ENCODE measurements at regions not wholly inside any gene's neighbourhood (a gene's known extent, or its start where the extent isn't known, plus 50 kb on each side); places are given as distances from the start of the nearest gene placed in this dataset.

- Histone ChIP-seq H3K27me3 (ENCODE audit: insufficient read depth, poor library complexity, severe bottlenecking) (no peaks in the 10 kb centered on the region), H3K27ac (replicated peaks) (no peak overlapping the region), H3K4me3 (replicated peaks; ENCODE audit: insufficient read depth, low read length) (no peak overlapping the region)
- no peak for DNase-seq (ENCODE audit: low read depth in 1 of 2, low spot score in 1 of 2)
- no peak for TF ChIP-seq CTCF (IDR thresholded peaks at IDR 0.05; ENCODE audit: insufficient read depth, low read length)
- TF ChIP-seq, protein P1, sequence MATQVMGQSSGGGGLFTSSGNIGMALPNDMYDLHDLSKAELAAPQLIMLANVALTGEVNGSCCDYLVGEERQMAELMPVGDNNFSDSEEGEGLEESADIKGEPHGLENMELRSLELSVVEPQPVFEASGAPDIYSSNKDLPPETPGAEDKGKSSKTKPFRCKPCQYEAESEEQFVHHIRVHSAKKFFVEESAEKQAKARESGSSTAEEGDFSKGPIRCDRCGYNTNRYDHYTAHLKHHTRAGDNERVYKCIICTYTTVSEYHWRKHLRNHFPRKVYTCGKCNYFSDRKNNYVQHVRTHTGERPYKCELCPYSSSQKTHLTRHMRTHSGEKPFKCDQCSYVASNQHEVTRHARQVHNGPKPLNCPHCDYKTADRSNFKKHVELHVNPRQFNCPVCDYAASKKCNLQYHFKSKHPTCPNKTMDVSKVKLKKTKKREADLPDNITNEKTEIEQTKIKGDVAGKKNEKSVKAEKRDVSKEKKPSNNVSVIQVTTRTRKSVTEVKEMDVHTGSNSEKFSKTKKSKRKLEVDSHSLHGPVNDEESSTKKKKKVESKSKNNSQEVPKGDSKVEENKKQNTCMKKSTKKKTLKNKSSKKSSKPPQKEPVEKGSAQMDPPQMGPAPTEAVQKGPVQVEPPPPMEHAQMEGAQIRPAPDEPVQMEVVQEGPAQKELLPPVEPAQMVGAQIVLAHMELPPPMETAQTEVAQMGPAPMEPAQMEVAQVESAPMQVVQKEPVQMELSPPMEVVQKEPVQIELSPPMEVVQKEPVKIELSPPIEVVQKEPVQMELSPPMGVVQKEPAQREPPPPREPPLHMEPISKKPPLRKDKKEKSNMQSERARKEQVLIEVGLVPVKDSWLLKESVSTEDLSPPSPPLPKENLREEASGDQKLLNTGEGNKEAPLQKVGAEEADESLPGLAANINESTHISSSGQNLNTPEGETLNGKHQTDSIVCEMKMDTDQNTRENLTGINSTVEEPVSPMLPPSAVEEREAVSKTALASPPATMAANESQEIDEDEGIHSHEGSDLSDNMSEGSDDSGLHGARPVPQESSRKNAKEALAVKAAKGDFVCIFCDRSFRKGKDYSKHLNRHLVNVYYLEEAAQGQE (IDR thresholded peaks at IDR 0.05; ENCODE audit: insufficient replicate concordance, low read depth) = no peak
- TF ChIP-seq POLR2AphosphoS5 (IDR thresholded peaks at IDR 0.05; ENCODE audit: low read depth) = no peak
- TF ChIP-seq GABPA (IDR thresholded peaks at IDR 0.05; ENCODE audit: low read depth) = no peak
- no peak for TF ChIP-seq SPI1 (IDR thresholded peaks at IDR 0.05; ENCODE audit: borderline replicate concordance, low read depth)
Measured at GRCh38 chr10:33780961-33781360, 446.5 kb upstream of the NRP1 start.

- TF ChIP-seq GABPA (IDR thresholded peaks at IDR 0.05; ENCODE audit: low read depth) (no peak), POLR2AphosphoS5 (IDR thresholded peaks at IDR 0.05; ENCODE audit: low read depth) (no peak), CTCF (IDR thresholded peaks at IDR 0.05; ENCODE audit: insufficient read depth, low read length) (no peak), SPI1 (IDR thresholded peaks at IDR 0.05; ENCODE audit: borderline replicate concordance, low read depth) (no peak)
- TF ChIP-seq, protein P1 (IDR thresholded peaks at IDR 0.05; ENCODE audit: insufficient replicate concordance, low read depth) = no peak
- Histone ChIP-seq H3K27me3 (ENCODE audit: insufficient read depth, poor library complexity, severe bottlenecking) (no peaks in the 10 kb centered on the region), H3K27ac (replicated peaks) (no peak overlapping the region), H3K4me3 (replicated peaks; ENCODE audit: insufficient read depth, low read length) (no peak overlapping the region)
- DNase-seq (ENCODE audit: low read depth in 1 of 2, low spot score in 1 of 2) = no peak
Measured at GRCh38 chr10:33777223-33777622, 442.8 kb upstream of the NRP1 start.

GRCh38 chr10:33776419-33777070 is 442.1 kb upstream of the NRP1 start:
- DNase-seq (ENCODE audit: low read depth in 1 of 2, low spot score in 1 of 2) = no peak
- Histone ChIP-seq H3K27ac (replicated peaks) (no peak overlapping the region), H3K27me3 (ENCODE audit: insufficient read depth, poor library complexity, severe bottlenecking) (no peaks in the 10 kb centered on the region), H3K4me3 (replicated peaks; ENCODE audit: insufficient read depth, low read length) (no peak overlapping the region)
- TF ChIP-seq POLR2AphosphoS5 (IDR thresholded peaks at IDR 0.05; ENCODE audit: low read depth) (no peak), GABPA (IDR thresholded peaks at IDR 0.05; ENCODE audit: low read depth) (no peak), SPI1 (IDR thresholded peaks at IDR 0.05; ENCODE audit: borderline replicate concordance, low read depth) (no peak), CTCF (IDR thresholded peaks at IDR 0.05; ENCODE audit: insufficient read depth, low read length) (no peak)
- TF ChIP-seq, protein P1 (IDR thresholded peaks at IDR 0.05; ENCODE audit: insufficient replicate concordance, low read depth) = no peak

Measured in HL-60 (cell line).